GM12864 (cell line): ENCODE measurements at regions not wholly inside any gene's neighbourhood (a gene's known extent, or its start where the extent isn't known, plus 50 kb on each side); places are given as distances from the start of the nearest gene placed in this dataset.

Experiments used
- DNase-seq: peaks from one replicate; pipeline ENCODE4 v3.0.0-alpha.2; 2011; ENCODE audit warnings: low read depth
- H3K4me3 ChIP-seq: 2 replicates; pipeline ENCODE4 v1.5.1; 2011; ENCODE audit warnings: mild to moderate bottlenecking, low read depth, low read length, control low read depth
- TF ChIP-seq, protein P1 (sequence below): IDR thresholded peaks from 2 replicates; pipeline ENCODE4 v1.5.1; 2011; ENCODE audit warnings: low read depth, mild to moderate bottlenecking, moderate library complexity, low read length, control low read depth, inconsistent platforms; ENCODE audit errors: missing control alignments

DNA sequence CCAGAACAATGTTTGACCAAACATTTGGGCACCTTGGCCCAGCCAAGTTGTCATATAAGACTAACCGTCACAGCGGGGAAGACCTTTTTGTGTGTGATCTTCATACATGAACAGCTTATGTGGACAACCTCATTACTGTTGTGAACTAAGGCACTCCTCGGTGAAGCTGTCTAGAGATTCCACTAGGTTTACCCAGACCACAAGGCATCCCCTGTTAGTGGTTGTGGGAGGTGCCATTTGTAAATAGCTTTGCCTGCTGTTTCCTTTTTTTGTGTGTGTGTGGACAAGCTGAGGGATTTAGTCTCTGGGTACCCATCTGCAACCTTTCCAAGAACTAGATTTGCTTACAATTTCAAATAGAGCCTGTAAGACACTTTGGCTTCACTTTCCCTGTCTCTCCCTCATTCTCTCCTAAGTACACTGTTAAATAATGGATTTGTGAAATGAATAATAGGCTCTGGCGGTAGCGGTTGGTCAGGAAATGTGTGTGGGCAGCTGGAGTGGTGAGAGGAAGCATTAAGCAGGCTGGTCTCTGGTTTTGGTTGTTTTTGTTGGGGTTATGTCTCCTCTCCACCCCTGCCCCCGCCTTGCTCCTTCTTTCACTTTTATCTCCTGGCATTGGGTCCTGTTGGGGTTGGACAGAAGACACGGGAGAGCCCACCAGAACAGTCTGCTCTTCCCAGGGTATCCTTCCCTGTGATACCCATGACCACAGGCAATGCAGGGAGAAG, 727.6 kb downstream of the VRK1 start:
- TF ChIP-seq, protein P1, sequence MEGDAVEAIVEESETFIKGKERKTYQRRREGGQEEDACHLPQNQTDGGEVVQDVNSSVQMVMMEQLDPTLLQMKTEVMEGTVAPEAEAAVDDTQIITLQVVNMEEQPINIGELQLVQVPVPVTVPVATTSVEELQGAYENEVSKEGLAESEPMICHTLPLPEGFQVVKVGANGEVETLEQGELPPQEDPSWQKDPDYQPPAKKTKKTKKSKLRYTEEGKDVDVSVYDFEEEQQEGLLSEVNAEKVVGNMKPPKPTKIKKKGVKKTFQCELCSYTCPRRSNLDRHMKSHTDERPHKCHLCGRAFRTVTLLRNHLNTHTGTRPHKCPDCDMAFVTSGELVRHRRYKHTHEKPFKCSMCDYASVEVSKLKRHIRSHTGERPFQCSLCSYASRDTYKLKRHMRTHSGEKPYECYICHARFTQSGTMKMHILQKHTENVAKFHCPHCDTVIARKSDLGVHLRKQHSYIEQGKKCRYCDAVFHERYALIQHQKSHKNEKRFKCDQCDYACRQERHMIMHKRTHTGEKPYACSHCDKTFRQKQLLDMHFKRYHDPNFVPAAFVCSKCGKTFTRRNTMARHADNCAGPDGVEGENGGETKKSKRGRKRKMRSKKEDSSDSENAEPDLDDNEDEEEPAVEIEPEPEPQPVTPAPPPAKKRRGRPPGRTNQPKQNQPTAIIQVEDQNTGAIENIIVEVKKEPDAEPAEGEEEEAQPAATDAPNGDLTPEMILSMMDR, result no peak
- no peak for DNase-seq
- no peak overlapping the region for H3K4me3 ChIP-seq

GRCh38 chr14:97527993-97528392, 730.8 kb downstream of the VRK1 start:
- no peak for DNase-seq
- no peak overlapping the region for H3K4me3 ChIP-seq
- TF ChIP-seq, protein P1, result no peak

GRCh38 chr14:97532052-97532451, 734.9 kb downstream of the VRK1 start:
- no peak for DNase-seq
- TF ChIP-seq, protein P1, result no peak
- H3K4me3 ChIP-seq, result no peak overlapping the region

DNA sequence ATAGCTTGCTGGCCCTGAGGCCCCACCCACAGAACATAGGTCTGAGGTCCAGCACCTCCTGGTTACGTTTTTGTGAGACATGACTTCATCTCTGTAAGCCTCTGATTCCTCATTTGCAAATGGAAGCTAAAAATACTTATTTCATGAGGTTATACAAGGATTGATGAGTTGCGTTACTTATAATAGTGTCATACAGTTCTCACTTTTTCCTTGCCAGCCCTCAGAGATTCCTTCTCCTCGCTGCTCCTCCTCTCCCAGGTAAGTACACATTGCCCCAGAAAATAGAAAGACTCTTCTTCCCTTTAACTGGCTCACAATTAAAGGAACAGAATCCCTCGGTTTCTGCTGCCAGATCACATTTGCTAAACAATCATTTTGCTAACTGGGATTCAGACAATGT, 739.2 kb downstream of the VRK1 start:
- no peak for DNase-seq
- TF ChIP-seq, protein P1, result no peak
- no peak overlapping the region for H3K4me3 ChIP-seq

DNA sequence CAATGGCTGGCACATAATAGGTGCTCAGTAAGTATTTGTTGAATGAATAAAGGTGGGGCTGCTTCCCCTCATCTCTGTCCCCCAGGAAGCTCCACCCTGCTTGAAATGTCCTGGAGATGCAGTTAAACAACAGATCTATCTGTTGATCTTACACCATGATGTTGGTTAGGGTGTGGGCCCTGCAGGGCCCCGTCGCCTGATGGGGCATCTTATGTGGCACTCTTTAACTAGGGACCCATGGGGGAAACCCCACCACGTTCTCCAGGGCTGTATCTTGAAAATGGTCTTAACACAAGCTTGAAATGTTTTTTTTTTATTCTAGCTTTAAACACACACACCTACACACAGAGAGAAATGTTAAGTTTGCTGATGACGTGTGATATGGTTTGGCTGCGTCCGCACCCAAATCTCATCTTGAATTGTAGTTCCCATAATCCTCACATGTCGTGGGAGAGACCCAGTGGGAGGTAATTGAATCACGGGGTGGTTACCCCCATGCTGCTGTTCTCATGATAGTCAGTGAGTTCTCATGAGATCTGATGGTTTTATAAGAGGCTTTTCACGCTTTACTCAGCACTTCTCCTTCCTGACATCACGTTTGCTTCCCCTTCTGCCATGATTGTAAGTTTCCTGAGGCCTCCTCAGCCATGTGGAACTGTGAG, 741.7 kb downstream of the VRK1 start:
- H3K4me3 ChIP-seq, result no peak overlapping the region
- TF ChIP-seq, protein P1, result no peak
- DNase-seq, result no peak

DNA sequence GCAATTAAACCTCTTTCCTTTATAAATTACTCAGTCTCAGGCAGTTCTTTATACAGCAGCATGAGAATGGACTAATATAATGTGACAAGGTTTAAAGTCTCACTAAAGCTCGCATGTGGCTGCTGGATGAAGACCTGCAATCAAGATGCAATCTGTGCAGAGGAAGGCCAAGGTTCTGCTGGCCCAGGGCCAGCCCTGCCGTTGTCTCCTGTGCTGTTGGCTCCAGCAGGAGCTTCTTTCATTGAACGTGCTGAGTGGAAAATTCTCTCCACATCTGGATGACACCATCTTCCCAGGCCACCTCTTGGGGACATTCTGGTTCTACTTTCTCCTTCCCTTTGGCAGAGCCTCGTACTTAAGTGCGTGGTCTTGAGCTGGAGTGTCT, 742.2 kb downstream of the VRK1 start:
- H3K4me3 ChIP-seq, result no peak overlapping the region
- DNase-seq, result no peak
- TF ChIP-seq, protein P1, result no peak

DNA sequence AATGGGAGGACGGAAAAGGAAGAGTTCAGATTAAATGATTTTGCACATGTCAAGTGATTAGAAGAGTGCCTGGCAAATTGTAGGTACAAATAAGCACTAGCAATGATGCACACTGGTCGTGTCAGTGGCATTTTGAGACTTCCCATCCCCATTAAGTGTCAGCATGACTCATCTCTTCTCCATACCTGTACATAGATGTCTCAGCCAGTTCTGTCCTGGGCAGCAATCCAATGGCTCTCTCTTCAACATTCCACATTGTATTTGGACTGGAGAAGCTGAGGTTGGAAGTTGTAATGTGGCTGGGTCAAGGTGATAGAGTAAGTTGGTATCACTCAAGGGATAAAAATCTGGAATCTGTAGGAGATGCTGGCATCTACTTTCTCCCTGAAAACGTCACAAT, 742.7 kb downstream of the VRK1 start:
- DNase-seq, result no peak
- TF ChIP-seq, protein P1, result no peak
- no peak overlapping the region for H3K4me3 ChIP-seq
